HepG2 (cell line): ENCODE measurements at regions not wholly inside any gene's neighbourhood (a gene's known extent, or its start where the extent isn't known, plus 50 kb on each side); places are given as distances from the start of the nearest gene placed in this dataset.

ENCODE experiments used
- ATAC-seq: fragments of 200-7000 bp; cut with Tn5 transposase; 3 replicates; pipeline ENCODE4 v1.9.1; 2020; ENCODE audit warnings: mild to moderate bottlenecking, moderate library complexity
- BruUV-seq: library from RNA; stranded (reverse); fragments of 400-500 nt; replicated peaks from 2 replicates; lab custom pipeline; 2021; lab: Mats Ljungman, UMichigan
- CTCF ChIA-PET: fragments of 300-600 bp; formaldehyde crosslinking; extraction: SDS; loops from one replicate; lab custom pipeline; 2021; ENCODE audit warnings: low total read pairs, inconsistent platforms, low intra/inter-chr PET ratio; lab: Yijun Ruan, JAX
- POLR2A ChIA-PET: fragments of 350-600 bp; sonication (Branson Sonifier 250); formaldehyde crosslinking; loops from one replicate; lab custom pipeline; 2020; ENCODE audit warnings: antibody characterized with exemption, inconsistent platforms; lab: Yijun Ruan, JAX
- DNase-seq: peaks from one replicate; pipeline ENCODE4 v3.0.0-alpha.2; 2015; ENCODE audit warnings: low spot score
- FAIRE-seq: peaks from 3 replicates; lab custom pipeline; 2011; peaks lifted over from hg19 to GRCh38; lab: Jason Lieb, UNC
- H2AFZ ChIP-seq: one replicate; pipeline ENCODE4 v1.6.1; 2011; ENCODE audit warnings: low read length, inconsistent platforms
- H3K27ac ChIP-seq: fragments of 300-600 bp; 3 replicates; pipeline ENCODE4 v1.8.0; 2011; ENCODE audit warnings: mixed run types, mild to moderate bottlenecking, mixed read lengths, low read length, inconsistent platforms; ENCODE audit not compliant: insufficient read depth; ENCODE audit errors: extremely low read length
- H3K27me3 ChIP-seq, 2 experiments: fragments of 200-600 bp in 1 of 2; 2 replicates in 1 of 2; 3 replicates in 1 of 2; pipeline versions ENCODE4 v1.6.0 to v1.8.0; 2011; ENCODE audit warnings: low read length in 2 of 2, mild to moderate bottlenecking in 2 of 2, moderate library complexity in 2 of 2, inconsistent platforms in 1 of 2; ENCODE audit not compliant: insufficient read depth in 2 of 2, control insufficient read depth in 1 of 2
- H3K36me3 ChIP-seq, 2 experiments: fragments of 200-600 bp in 1 of 2; replicated peaks in 1 of 2; 2 replicates in 1 of 2; 3 replicates in 1 of 2; pipeline versions ENCODE4 v1.5.1 to v1.8.0; 2011; ENCODE audit warnings: low read length in 2 of 2, inconsistent platforms in 1 of 2; ENCODE audit not compliant: insufficient read depth in 2 of 2, control insufficient read depth in 1 of 2
- H3K4me1 ChIP-seq: 2 replicates; pipeline ENCODE4 v1.5.1; 2012; ENCODE audit warnings: low read length, inconsistent platforms; ENCODE audit not compliant: insufficient read depth
- H3K4me2 ChIP-seq: 2 replicates; pipeline ENCODE4 v1.6.0; 2011; ENCODE audit warnings: low read depth, low read length, inconsistent platforms
- H3K4me3 ChIP-seq, 3 experiments: fragments of 200-600 bp in 1 of 3; sonication (generic), shearing (Covaris generic) in 1 of 3; replicated peaks in 1 of 3; 2 replicates each; pipeline ENCODE4 v1.5.1; 2011 to 2016; ENCODE audit warnings: low read length in 3 of 3, inconsistent platforms in 2 of 3, low read depth in 2 of 3, mild to moderate bottlenecking in 2 of 3, control low read depth in 1 of 3, mixed read lengths in 1 of 3; ENCODE audit not compliant: insufficient read depth in 1 of 3
- H3K79me2 ChIP-seq: one replicate; pipeline ENCODE4 v1.6.1; 2011; ENCODE audit warnings: low read length, inconsistent platforms; ENCODE audit not compliant: insufficient read depth
- H3K9ac ChIP-seq: 2 replicates; pipeline ENCODE4 v1.6.0; 2011; ENCODE audit warnings: mild to moderate bottlenecking, low read depth, low read length, inconsistent platforms; ENCODE audit not compliant: insufficient read depth
- H3K9me3 ChIP-seq: 2 replicates; pipeline ENCODE4 v1.5.1; 2012; ENCODE audit warnings: mild to moderate bottlenecking, low read length
- H4K20me1 ChIP-seq: 2 replicates; pipeline ENCODE4 v1.6.0; 2011; ENCODE audit warnings: inconsistent platforms, mild to moderate bottlenecking, low read length, moderate library complexity; ENCODE audit not compliant: insufficient read depth
- AGO2 ChIP-seq: fragments of 200-400 bp; formaldehyde crosslinking; optimal IDR thresholded peaks from 2 replicates; pipeline ENCODE3; 2017; ENCODE audit warnings: mild to moderate bottlenecking, low read depth, low read length, moderate library complexity
- FOXO1 ChIP-seq: sonication (generic); formaldehyde crosslinking; IDR thresholded peaks from 2 replicates; pipeline ENCODE4 v1.4.0; 2020; ENCODE audit warnings: missing genetic modification reagents
- HDAC1 ChIP-seq: sonication (generic); formaldehyde crosslinking; IDR thresholded peaks from 2 replicates; pipeline ENCODE4 v1.5.1; 2020; ENCODE audit warnings: mild to moderate bottlenecking, missing genetic modification reagents
- HOXA5 ChIP-seq: sonication (generic); formaldehyde crosslinking; IDR thresholded peaks from 2 replicates; pipeline ENCODE4 v1.4.0; 2020; ENCODE audit warnings: missing genetic modification reagents
- MED8 ChIP-seq: sonication (generic); formaldehyde crosslinking; IDR thresholded peaks from 2 replicates; pipeline ENCODE4 v1.8.1; 2023; ENCODE audit warnings: mild to moderate bottlenecking, missing genetic modification reagents; ENCODE audit not compliant: insufficient replicate concordance
- MTF2 ChIP-seq: sonication (generic); formaldehyde crosslinking; IDR thresholded peaks from 2 replicates; pipeline ENCODE4 v1.5.0; 2020; ENCODE audit warnings: missing genetic modification reagents, borderline replicate concordance
- NCOA1 ChIP-seq: sonication (generic); formaldehyde crosslinking; IDR thresholded peaks from 2 replicates; pipeline ENCODE4 v1.9.0; 2021; ENCODE audit warnings: missing genetic modification reagents
- RBFOX2 ChIP-seq: fragments of 200-400 bp; formaldehyde crosslinking; IDR thresholded peaks from 2 replicates; pipeline ENCODE4 v1.6.1; 2017; ENCODE audit warnings: low read depth, mild to moderate bottlenecking, low read length
- ZMYM2 ChIP-seq: sonication (generic); formaldehyde crosslinking; IDR thresholded peaks from 2 replicates; pipeline ENCODE4 v1.8.0; 2022; ENCODE audit warnings: mild to moderate bottlenecking, missing genetic modification reagents
- ZNF180 ChIP-seq: sonication (generic); formaldehyde crosslinking; IDR thresholded peaks from 2 replicates; pipeline ENCODE4 v1.4.0; 2020; ENCODE audit warnings: low read depth, missing genetic modification reagents, borderline replicate concordance
- ZNF562 ChIP-seq: sonication (generic); formaldehyde crosslinking; IDR thresholded peaks from 2 replicates; pipeline ENCODE4 v1.8.0; 2022; ENCODE audit warnings: missing genetic modification reagents, borderline replicate concordance
- ZNF775 ChIP-seq: sonication (generic); formaldehyde crosslinking; IDR thresholded peaks from 2 replicates; pipeline ENCODE4 v1.4.0; 2020; ENCODE audit warnings: missing genetic modification reagents, mild to moderate bottlenecking, moderate library complexity, borderline replicate concordance
- WGBS: methylation state at CpG from one replicate; pipeline ENCODE4 v1.1.6; 2017; ENCODE audit warnings: low lambda C conversion rate; 5-methylcytosine and 5-hydroxymethylcytosine counted together
- in situ Hi-C: cut with HindIII; loops from 2 replicates; pipeline ENCODE4 v1.10.0; 2017; ENCODE audit warnings: low pct_unique_long_range_greater_than_20kb; ENCODE audit not compliant: extremely low pct_ligation_motif_present
- intact Hi-C: fragments of 100-400 bp; cut with micrococcal nuclease; formaldehyde crosslinking; loops from one replicate; pipeline ENCODE4 v1.10.0; 2022; ENCODE audit not compliant: unreplicated experiment
- TF ChIP-seq, protein P1 (sequence below): sonication (generic); formaldehyde crosslinking; IDR thresholded peaks from 2 replicates; pipeline ENCODE4 v1.5.1; 2020; ENCODE audit warnings: missing genetic modification reagents, mild to moderate bottlenecking, borderline replicate concordance
- TF ChIP-seq, protein P2 (sequence below), 2 experiments: sonication (generic) in 1 of 2; formaldehyde crosslinking in 1 of 2; IDR thresholded peaks; 2 replicates each; pipeline versions ENCODE4 v1.4.0 to v1.6.1; 2018 to 2020; ENCODE audit warnings: missing genetic modification reagents in 2 of 2, borderline replicate concordance in 1 of 2, low read depth in 1 of 2, mild to moderate bottlenecking in 1 of 2, missing biosample characterization in 1 of 2
- TF ChIP-seq, protein P3 (sequence below): sonication (generic); formaldehyde crosslinking; IDR thresholded peaks from 2 replicates; pipeline ENCODE4 v1.4.0; 2020; ENCODE audit warnings: missing genetic modification reagents; ENCODE audit errors: not compliant biosample characterization
- TF ChIP-seq, protein P4 (sequence below): sonication (generic); formaldehyde crosslinking; IDR thresholded peaks from 2 replicates; pipeline ENCODE4 v1.4.0; 2020; ENCODE audit warnings: mild to moderate bottlenecking, missing genetic modification reagents
- TF ChIP-seq, protein P5 (sequence below): sonication (generic); formaldehyde crosslinking; IDR thresholded peaks from 2 replicates; pipeline ENCODE4 v1.4.0; 2020; ENCODE audit warnings: mild to moderate bottlenecking, missing genetic modification reagents
- TF ChIP-seq, protein P6 (sequence below): sonication (generic); formaldehyde crosslinking; IDR thresholded peaks from 2 replicates; pipeline ENCODE4 v1.5.0; 2020; ENCODE audit warnings: mild to moderate bottlenecking, missing genetic modification reagents, moderate library complexity

DNA sequence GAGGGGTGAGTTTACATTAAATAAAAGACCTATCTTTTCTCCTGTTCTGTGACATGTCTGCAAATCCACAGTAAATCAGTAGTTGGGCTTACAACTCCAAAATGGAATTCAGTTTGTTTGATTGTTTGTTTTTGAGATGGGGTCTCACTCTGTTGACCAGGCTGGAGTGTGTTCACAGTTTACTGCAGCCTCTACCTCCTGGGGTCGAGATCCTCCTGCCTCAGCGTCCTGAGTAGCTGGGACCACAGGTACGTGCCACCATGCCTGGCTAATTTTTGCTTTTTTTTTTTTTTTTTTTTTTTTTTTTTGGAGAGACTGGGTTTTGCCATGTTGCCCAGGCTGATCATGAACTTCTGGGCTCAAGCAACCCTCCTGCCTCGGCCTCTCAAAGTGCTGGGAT lies 63.5 kb upstream of the ADPGK start:
- ChIA-PET CTCF (no interaction called here), POLR2A (no interaction called here)
- H4K20me1 ChIP-seq: no peaks in the 10 kb centered on the region
- H2AFZ ChIP-seq: no peak overlapping the region
- in situ Hi-C loops (loop anchor here (5.0 kb wide), 1 partner anchor 50 kb away; no protein-coding TSS in a partner anchor), intact Hi-C loops (no loop called here)
- BruUV-seq: no TSS peak
- no peak overlapping the region for H3K4me3 ChIP-seq
- H3K9me3 ChIP-seq: no peaks in the 10 kb centered on the region
- H3K9ac ChIP-seq: no peak overlapping the region
- FAIRE-seq (no peak), ATAC-seq (no peak), DNase-seq (no peak)
- no peak overlapping the region for H3K4me2 ChIP-seq
- H3K27me3 ChIP-seq: peaks cover 2 to 21% of the 10 kb centered on the region in 2 experiments; a peak in 3 of 5 replicates
- H3K4me1 ChIP-seq: no peaks in the 10 kb centered on the region
- no peaks in the 10 kb centered on the region for H3K36me3 ChIP-seq
- no peaks in the 10 kb centered on the region for H3K79me2 ChIP-seq
- no peak overlapping the region for H3K27ac ChIP-seq
- WGBS: 2% methylated on average over 4 of the region's 4 CpGs
- no peak for TF ChIP-seq MTF2 (CRISPR knock-in tag)
- no peak for TF ChIP-seq ZNF562 (CRISPR knock-in tag)
- TF ChIP-seq ZNF180 (CRISPR knock-in tag): no peak
- no peak for TF ChIP-seq AGO2
- TF ChIP-seq HOXA5: no peak
- TF ChIP-seq, protein P1, sequence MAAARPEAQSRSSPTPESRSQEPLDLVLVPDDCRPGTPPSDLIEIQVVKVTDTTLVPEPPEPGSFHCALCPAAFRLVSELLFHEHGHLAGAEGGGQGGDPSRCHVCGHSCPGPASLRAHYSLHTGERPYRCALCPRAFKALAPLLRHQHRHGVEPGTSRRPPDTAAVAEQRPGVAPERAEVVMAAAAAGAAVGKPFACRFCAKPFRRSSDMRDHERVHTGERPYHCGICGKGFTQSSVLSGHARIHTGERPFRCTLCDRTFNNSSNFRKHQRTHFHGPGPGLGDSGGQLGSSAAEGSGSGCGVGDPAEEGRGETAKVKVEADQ (CRISPR knock-in tag): no peak
- TF ChIP-seq, protein P2, sequence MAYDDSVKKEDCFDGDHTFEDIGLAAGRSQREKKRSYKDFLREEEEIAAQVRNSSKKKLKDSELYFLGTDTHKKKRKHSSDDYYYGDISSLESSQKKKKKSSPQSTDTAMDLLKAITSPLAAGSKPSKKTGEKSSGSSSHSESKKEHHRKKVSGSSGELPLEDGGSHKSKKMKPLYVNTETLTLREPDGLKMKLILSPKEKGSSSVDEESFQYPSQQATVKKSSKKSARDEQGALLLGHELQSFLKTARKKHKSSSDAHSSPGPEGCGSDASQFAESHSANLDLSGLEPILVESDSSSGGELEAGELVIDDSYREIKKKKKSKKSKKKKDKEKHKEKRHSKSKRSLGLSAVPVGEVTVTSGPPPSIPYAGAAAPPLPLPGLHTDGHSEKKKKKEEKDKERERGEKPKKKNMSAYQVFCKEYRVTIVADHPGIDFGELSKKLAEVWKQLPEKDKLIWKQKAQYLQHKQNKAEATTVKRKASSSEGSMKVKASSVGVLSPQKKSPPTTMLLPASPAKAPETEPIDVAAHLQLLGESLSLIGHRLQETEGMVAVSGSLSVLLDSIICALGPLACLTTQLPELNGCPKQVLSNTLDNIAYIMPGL (CRISPR knock-in tag; IDR thresholded peaks at IDR 0.05; ENCODE audit: borderline replicate concordance in 1 of 2, low read depth in 1 of 2): no peak
- no peak for TF ChIP-seq RBFOX2
- TF ChIP-seq, protein P3, sequence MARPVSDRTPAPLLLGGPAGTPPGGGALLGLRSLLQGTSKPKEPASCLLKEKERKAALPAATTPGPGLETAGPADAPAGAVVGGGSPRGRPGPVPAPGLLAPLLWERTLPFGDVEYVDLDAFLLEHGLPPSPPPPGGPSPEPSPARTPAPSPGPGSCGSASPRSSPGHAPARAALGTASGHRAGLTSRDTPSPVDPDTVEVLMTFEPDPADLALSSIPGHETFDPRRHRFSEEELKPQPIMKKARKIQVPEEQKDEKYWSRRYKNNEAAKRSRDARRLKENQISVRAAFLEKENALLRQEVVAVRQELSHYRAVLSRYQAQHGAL (CRISPR knock-in tag): no peak
- TF ChIP-seq NCOA1 (CRISPR knock-in tag): no peak
- TF ChIP-seq, protein P4, sequence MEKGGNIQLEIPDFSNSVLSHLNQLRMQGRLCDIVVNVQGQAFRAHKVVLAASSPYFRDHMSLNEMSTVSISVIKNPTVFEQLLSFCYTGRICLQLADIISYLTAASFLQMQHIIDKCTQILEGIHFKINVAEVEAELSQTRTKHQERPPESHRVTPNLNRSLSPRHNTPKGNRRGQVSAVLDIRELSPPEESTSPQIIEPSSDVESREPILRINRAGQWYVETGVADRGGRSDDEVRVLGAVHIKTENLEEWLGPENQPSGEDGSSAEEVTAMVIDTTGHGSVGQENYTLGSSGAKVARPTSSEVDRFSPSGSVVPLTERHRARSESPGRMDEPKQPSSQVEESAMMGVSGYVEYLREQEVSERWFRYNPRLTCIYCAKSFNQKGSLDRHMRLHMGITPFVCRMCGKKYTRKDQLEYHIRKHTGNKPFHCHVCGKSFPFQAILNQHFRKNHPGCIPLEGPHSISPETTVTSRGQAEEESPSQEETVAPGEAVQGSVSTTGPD (CRISPR knock-in tag): no peak
- no peak for TF ChIP-seq MED8 (CRISPR knock-in tag)
- TF ChIP-seq, protein P5, sequence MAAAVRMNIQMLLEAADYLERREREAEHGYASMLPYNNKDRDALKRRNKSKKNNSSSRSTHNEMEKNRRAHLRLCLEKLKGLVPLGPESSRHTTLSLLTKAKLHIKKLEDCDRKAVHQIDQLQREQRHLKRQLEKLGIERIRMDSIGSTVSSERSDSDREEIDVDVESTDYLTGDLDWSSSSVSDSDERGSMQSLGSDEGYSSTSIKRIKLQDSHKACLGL (CRISPR knock-in tag): no peak
- TF ChIP-seq, protein P6, sequence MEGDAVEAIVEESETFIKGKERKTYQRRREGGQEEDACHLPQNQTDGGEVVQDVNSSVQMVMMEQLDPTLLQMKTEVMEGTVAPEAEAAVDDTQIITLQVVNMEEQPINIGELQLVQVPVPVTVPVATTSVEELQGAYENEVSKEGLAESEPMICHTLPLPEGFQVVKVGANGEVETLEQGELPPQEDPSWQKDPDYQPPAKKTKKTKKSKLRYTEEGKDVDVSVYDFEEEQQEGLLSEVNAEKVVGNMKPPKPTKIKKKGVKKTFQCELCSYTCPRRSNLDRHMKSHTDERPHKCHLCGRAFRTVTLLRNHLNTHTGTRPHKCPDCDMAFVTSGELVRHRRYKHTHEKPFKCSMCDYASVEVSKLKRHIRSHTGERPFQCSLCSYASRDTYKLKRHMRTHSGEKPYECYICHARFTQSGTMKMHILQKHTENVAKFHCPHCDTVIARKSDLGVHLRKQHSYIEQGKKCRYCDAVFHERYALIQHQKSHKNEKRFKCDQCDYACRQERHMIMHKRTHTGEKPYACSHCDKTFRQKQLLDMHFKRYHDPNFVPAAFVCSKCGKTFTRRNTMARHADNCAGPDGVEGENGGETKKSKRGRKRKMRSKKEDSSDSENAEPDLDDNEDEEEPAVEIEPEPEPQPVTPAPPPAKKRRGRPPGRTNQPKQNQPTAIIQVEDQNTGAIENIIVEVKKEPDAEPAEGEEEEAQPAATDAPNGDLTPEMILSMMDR: no peak
- no peak for TF ChIP-seq ZNF775 (CRISPR knock-in tag)
- no peak for TF ChIP-seq FOXO1 (CRISPR knock-in tag)
- no peak for TF ChIP-seq ZMYM2 (CRISPR knock-in tag)
- TF ChIP-seq HDAC1 (CRISPR knock-in tag): no peak
